ENCODE measurements at regions not wholly inside any gene's neighbourhood (a gene's known extent, or its start where the extent isn't known, plus 50 kb on each side); places are given as distances from the start of the nearest gene placed in this dataset.

- TF ChIP-seq CTCF (IDR thresholded peaks at IDR 0.05) = no peak
- no peak for TF ChIP-seq POLR2AphosphoS5 (IDR thresholded peaks at IDR 0.05)
- no peak for TF ChIP-seq POLR2A (IDR thresholded peaks at IDR 0.05)
These were observed 68.6 kb upstream of the FAM9A start for GRCh38 chrX:8869812-8870211.
